K562 (cell line): ENCODE measurements at regions not wholly inside any gene's neighbourhood (a gene's known extent, or its start where the extent isn't known, plus 50 kb on each side); places are given as distances from the start of the nearest gene placed in this dataset.

ENCODE experiments used
- CCNT2 ChIP-seq: IDR thresholded peaks from 2 replicates; pipeline ENCODE4 v1.6.1; 2011; ENCODE audit warnings: borderline replicate concordance, low read depth, mild to moderate bottlenecking, moderate library complexity, mixed read lengths, low read length; ENCODE audit not compliant: insufficient read length; ENCODE audit errors: extremely low read depth
- HDAC1 ChIP-seq, 2 experiments: fragments of 450-650 bp; IDR thresholded peaks; 2 replicates each; pipeline ENCODE4 v1.6.1; 2016 to 2017; ENCODE audit warnings: inconsistent platforms in 1 of 2, mild to moderate bottlenecking in 1 of 2, moderate library complexity in 1 of 2
- HMG20A ChIP-seq: fragments of 450-650 bp; formaldehyde crosslinking; conservative IDR thresholded peaks from 2 replicates; pipeline ENCODE4 v1.4.0; 2020; ENCODE audit warnings: mild to moderate bottlenecking, mixed read lengths
- L3MBTL2 ChIP-seq: fragments of 450-650 bp; IDR thresholded peaks from 2 replicates; pipeline ENCODE4 v1.6.1; 2016; ENCODE audit warnings: mild to moderate bottlenecking, moderate library complexity
- MAFG ChIP-seq: fragments of 450-650 bp; conservative IDR thresholded peaks from 2 replicates; pipeline ENCODE4 v1.6.1; 2016; ENCODE audit warnings: missing genetic modification characterization, missing compliant biosample characterization
- NRF1 ChIP-seq, 2 experiments: fragments of 450-650 bp; IDR thresholded peaks in 1 of 2; conservative IDR thresholded peaks in 1 of 2; 2 replicates each; pipeline ENCODE4 v1.6.1; 2014; ENCODE audit warnings: mild to moderate bottlenecking in 2 of 2
- PPARD ChIP-seq: fragments of 250-450 bp; sonication (Bioruptor Pico); IDR thresholded peaks from 2 replicates; pipeline ENCODE4 v1.8.0; 2022; ENCODE audit warnings: inconsistent platforms, mild to moderate bottlenecking, moderate library complexity
- SNIP1 ChIP-seq: fragments of 450-650 bp; IDR thresholded peaks from 2 replicates; pipeline ENCODE4 v1.7.1; 2017; ENCODE audit warnings: low read depth, mild to moderate bottlenecking
- TEAD1 ChIP-seq, 2 experiments: fragments of 450-650 bp in 1 of 2; sonication (generic) in 1 of 2; formaldehyde crosslinking; IDR thresholded peaks; 2 replicates each; pipeline versions ENCODE4 v1.4.0 to v1.8.0; 2020 to 2022; ENCODE audit warnings: mild to moderate bottlenecking in 2 of 2, missing genetic modification reagents in 1 of 2
- THAP7 ChIP-seq: fragments of 250-450 bp; sonication (Bioruptor Pico); IDR thresholded peaks from 2 replicates; pipeline ENCODE4 v1.5.0; 2021
- VEZF1 ChIP-seq: fragments of 200-800 bp; sonication (Bioruptor generic); IDR thresholded peaks from 2 replicates; pipeline ENCODE4 v1.6.1; 2017; ENCODE audit warnings: missing genetic modification characterization, missing compliant biosample characterization
- ZC3H8 ChIP-seq: fragments of 450-650 bp; IDR thresholded peaks from 2 replicates; pipeline ENCODE4 v1.6.1; 2017
- ZFP1 ChIP-seq: fragments of 450-650 bp; formaldehyde crosslinking; IDR thresholded peaks from 2 replicates; pipeline ENCODE4 v1.4.0; 2020; ENCODE audit warnings: mild to moderate bottlenecking, mixed read lengths
- TF ChIP-seq, protein P1 (sequence below), 2 experiments: fragments of 450-650 bp; IDR thresholded peaks; 2 replicates each; pipeline ENCODE4 v1.6.1; 2016
- TF ChIP-seq, protein P2 (sequence below): fragments of 450-650 bp; IDR thresholded peaks from 2 replicates; pipeline ENCODE4 v1.6.1; 2016; ENCODE audit warnings: mild to moderate bottlenecking, moderate library complexity

GRCh38 chr6:28738396-28738765, 185.4 kb downstream of the TRIM27 start (continued):
- TF ChIP-seq VEZF1 (CRISPR knock-in tag) (no peak), MAFG (no peak), HDAC1 (IDR thresholded peaks at IDR 0.05) (no peak), SNIP1 (no peak), ZC3H8 (no peak), TEAD1 (CRISPR knock-in tag; IDR thresholded peaks at IDR 0.05) (no peak), NRF1 (conservative IDR thresholded peaks at IDR 0.05 in 1 of 2, IDR thresholded peaks at IDR 0.05 in 1 of 2) (0 out of 4 replicates have a peak, but pooled peaks of 1 of the 2 experiments have one; percentile 3), L3MBTL2 (peak; percentile 22; the same call in 1 of the 2 replicates), CCNT2 (no peak), ZFP1 (CRISPR knock-in tag) (no peak), HMG20A (no peak), PPARD (no peak), THAP7 (CRISPR knock-in tag) (no peak)
- TF ChIP-seq, protein P1, sequence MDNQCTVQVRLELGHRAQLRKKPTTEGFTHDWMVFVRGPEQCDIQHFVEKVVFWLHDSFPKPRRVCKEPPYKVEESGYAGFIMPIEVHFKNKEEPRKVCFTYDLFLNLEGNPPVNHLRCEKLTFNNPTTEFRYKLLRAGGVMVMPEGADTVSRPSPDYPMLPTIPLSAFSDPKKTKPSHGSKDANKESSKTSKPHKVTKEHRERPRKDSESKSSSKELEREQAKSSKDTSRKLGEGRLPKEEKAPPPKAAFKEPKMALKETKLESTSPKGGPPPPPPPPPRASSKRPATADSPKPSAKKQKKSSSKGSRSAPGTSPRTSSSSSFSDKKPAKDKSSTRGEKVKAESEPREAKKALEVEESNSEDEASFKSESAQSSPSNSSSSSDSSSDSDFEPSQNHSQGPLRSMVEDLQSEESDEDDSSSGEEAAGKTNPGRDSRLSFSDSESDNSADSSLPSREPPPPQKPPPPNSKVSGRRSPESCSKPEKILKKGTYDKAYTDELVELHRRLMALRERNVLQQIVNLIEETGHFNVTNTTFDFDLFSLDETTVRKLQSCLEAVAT (IDR thresholded peaks at IDR 0.05), result peak in 1 of 2 experiments; percentile 78; a peak in 2 of 4 replicates
- TF ChIP-seq, protein P2, sequence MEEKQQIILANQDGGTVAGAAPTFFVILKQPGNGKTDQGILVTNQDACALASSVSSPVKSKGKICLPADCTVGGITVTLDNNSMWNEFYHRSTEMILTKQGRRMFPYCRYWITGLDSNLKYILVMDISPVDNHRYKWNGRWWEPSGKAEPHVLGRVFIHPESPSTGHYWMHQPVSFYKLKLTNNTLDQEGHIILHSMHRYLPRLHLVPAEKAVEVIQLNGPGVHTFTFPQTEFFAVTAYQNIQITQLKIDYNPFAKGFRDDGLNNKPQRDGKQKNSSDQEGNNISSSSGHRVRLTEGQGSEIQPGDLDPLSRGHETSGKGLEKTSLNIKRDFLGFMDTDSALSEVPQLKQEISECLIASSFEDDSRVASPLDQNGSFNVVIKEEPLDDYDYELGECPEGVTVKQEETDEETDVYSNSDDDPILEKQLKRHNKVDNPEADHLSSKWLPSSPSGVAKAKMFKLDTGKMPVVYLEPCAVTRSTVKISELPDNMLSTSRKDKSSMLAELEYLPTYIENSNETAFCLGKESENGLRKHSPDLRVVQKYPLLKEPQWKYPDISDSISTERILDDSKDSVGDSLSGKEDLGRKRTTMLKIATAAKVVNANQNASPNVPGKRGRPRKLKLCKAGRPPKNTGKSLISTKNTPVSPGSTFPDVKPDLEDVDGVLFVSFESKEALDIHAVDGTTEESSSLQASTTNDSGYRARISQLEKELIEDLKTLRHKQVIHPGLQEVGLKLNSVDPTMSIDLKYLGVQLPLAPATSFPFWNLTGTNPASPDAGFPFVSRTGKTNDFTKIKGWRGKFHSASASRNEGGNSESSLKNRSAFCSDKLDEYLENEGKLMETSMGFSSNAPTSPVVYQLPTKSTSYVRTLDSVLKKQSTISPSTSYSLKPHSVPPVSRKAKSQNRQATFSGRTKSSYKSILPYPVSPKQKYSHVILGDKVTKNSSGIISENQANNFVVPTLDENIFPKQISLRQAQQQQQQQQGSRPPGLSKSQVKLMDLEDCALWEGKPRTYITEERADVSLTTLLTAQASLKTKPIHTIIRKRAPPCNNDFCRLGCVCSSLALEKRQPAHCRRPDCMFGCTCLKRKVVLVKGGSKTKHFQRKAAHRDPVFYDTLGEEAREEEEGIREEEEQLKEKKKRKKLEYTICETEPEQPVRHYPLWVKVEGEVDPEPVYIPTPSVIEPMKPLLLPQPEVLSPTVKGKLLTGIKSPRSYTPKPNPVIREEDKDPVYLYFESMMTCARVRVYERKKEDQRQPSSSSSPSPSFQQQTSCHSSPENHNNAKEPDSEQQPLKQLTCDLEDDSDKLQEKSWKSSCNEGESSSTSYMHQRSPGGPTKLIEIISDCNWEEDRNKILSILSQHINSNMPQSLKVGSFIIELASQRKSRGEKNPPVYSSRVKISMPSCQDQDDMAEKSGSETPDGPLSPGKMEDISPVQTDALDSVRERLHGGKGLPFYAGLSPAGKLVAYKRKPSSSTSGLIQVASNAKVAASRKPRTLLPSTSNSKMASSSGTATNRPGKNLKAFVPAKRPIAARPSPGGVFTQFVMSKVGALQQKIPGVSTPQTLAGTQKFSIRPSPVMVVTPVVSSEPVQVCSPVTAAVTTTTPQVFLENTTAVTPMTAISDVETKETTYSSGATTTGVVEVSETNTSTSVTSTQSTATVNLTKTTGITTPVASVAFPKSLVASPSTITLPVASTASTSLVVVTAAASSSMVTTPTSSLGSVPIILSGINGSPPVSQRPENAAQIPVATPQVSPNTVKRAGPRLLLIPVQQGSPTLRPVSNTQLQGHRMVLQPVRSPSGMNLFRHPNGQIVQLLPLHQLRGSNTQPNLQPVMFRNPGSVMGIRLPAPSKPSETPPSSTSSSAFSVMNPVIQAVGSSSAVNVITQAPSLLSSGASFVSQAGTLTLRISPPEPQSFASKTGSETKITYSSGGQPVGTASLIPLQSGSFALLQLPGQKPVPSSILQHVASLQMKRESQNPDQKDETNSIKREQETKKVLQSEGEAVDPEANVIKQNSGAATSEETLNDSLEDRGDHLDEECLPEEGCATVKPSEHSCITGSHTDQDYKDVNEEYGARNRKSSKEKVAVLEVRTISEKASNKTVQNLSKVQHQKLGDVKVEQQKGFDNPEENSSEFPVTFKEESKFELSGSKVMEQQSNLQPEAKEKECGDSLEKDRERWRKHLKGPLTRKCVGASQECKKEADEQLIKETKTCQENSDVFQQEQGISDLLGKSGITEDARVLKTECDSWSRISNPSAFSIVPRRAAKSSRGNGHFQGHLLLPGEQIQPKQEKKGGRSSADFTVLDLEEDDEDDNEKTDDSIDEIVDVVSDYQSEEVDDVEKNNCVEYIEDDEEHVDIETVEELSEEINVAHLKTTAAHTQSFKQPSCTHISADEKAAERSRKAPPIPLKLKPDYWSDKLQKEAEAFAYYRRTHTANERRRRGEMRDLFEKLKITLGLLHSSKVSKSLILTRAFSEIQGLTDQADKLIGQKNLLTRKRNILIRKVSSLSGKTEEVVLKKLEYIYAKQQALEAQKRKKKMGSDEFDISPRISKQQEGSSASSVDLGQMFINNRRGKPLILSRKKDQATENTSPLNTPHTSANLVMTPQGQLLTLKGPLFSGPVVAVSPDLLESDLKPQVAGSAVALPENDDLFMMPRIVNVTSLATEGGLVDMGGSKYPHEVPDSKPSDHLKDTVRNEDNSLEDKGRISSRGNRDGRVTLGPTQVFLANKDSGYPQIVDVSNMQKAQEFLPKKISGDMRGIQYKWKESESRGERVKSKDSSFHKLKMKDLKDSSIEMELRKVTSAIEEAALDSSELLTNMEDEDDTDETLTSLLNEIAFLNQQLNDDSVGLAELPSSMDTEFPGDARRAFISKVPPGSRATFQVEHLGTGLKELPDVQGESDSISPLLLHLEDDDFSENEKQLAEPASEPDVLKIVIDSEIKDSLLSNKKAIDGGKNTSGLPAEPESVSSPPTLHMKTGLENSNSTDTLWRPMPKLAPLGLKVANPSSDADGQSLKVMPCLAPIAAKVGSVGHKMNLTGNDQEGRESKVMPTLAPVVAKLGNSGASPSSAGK, result peak; percentile 40; the same call in 1 of the 2 replicates
